ENCODE measurements at regions not wholly inside any gene's neighbourhood (a gene's known extent, or its start where the extent isn't known, plus 50 kb on each side); places are given as distances from the start of the nearest gene placed in this dataset.

DNA sequence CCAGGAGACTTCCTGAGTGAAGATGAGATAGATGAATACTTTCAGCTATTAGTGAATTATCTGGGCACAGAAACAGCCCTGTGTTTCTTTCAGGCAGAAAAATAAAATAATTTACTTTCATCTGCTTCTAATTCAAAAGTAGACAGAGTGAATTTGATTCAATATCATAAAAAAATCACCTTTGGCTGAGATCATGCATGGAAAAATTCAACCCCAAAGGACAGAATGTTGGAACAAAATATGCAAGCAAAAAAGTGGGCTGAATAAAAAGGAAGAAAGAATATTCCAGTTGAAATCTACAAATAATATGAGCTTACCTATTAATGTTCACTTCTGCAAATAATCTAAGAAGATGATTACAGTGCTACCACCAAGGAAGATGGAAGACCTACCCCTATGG is 546.9 kb downstream of the TFAP2B start:
- DNase-seq (ENCODE audit: extremely low read depth, low read depth, low spot score): no peak

DNA sequence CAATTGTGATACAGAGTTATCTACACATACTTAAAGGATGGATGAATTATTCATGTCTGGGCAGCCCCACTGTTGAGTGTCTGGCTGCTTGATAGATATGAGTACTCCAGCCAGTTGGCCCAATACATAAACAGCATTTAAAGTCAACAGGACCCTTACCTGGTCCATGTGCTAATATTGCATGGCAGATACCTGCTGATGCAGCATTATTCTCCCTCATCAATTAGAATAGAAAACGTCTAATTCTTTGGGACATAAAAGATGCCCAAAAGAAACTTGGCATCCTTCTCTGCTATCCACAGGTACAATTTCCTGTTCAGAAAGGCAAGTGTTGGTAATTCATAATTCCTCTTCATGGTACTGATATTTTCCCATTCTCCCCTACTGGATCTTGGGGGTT is 550.8 kb downstream of the TFAP2B start:
- no peak for DNase-seq (ENCODE audit: extremely low read depth, low read depth, low spot score)

- DNase-seq (ENCODE audit: extremely low read depth, low read depth, low spot score): no peak
Measured at GRCh38 chr6:51382847-51383246, 564.2 kb downstream of the TFAP2B start.

- DNase-seq (ENCODE audit: extremely low read depth, low read depth, low spot score): no peak
Measured at GRCh38 chr6:51384736-51385135, 566.1 kb downstream of the TFAP2B start.

DNA sequence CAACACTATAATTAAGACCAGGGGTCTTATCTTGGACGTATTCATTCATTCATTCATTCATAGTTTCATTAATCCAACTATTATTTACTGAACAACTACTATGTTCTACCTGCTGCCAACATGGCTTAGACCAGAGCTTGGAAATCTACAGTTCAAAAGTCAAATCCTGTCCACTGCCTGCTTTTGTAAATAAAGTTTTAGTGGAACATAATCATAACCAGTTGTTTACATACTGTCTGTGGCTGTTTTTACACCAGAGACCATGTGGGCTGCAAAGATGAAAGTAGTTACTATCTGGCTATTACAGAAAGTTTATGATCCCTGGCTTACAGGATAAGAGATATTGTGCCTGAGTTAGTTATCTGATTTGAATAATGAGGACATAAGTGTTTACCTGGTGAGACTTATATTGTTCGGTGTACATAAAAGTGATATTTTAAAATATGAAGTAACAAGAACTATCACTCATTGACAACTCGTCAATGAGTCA is 567.7 kb downstream of the TFAP2B start:
- no peak for DNase-seq (ENCODE audit: extremely low read depth, low read depth, low spot score)

DNA sequence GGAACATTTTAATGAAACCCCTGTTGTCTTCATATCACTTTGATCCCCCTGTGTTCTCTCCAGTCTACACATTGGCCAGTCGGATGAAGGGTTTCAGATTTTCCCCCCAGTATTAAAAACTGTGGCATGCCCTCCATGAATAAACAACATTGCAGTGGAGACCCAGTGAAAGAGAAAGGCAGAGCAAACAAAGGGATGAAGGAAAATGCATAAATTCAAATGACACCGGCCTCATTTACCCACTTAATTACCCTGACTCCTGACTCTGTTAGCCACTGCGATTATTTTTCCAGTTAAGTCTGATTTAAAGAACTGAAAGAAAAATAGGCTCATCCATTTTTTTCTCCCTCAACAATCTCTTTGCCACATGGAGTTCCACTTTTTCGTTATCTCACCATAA is 569.2 kb downstream of the TFAP2B start:
- DNase-seq (ENCODE audit: extremely low read depth, low read depth, low spot score): no peak

- DNase-seq (ENCODE audit: extremely low read depth, low read depth, low spot score): no peak
Measured at GRCh38 chr6:51394061-51394460, 575.4 kb downstream of the TFAP2B start.

GRCh38 chr6:51396583-51396982 is 577.9 kb downstream of the TFAP2B start:
- DNase-seq (ENCODE audit: extremely low read depth, low read depth, low spot score): no peak

DNA sequence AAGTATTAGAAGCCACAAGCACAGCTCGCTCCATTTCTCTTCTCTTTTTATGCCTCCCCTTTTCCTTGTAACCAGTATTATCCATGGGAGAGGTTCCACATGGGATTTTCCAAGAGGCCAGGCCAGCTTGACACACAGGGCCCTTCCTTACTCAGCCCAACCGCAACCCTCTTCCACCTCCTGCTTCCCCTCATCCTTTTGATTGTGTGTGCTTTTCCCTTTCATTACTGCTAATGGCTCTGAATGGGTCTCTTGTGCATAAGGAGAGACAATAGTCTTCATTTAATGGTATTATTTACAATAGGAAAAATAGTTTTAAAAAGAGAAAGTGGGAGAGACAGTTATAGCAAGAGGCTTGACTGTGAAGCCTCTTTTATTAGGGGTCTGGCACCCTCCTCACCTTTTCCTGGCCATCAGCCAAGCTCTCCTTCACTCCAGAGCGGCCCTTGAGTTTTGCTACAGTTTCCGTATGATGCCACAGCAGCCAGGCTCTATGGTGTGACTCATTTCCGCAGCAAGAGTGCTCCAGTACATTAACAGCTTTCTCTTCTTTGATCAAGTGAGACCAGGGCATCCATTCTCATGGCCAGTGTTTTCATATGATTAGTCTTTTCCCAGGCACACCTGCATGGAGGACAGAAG is 579.5 kb downstream of the TFAP2B start:
- DNase-seq (ENCODE audit: extremely low read depth, low read depth, low spot score): no peak

DNA sequence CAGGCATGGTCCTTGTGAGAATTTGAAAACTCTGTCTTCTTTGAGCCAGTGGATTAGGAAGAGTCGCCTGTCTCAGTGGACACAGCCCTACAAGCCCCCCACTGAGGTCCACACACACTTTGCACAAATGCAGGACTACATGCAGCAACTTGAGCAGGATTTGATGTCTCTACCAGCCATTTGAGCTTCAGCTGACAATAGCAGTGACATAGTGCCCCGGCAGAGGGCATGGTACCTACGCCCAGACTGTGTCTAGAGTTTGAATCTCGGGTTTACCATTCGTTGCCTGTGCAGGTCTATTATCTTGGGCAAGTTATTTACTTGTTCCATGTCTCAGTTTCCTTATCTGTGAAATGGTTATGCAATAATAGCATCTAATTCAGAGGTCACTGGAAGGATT is 580.1 kb downstream of the TFAP2B start:
- no peak for DNase-seq (ENCODE audit: extremely low read depth, low read depth, low spot score)

GRCh38 chr6:51410453-51410852 is 591.8 kb downstream of the TFAP2B start:
- no peak for DNase-seq (ENCODE audit: extremely low read depth, low read depth, low spot score)

- DNase-seq (ENCODE audit: extremely low read depth, low read depth, low spot score): no peak
Measured at GRCh38 chr6:51411496-51412125, 592.9 kb downstream of the TFAP2B start.

- DNase-seq (ENCODE audit: extremely low read depth, low read depth, low spot score): no peak
Measured at GRCh38 chr6:51414361-51414760, 595.7 kb downstream of the TFAP2B start.

- DNase-seq (ENCODE audit: extremely low read depth, low read depth, low spot score): no peak
Measured at GRCh38 chr6:51415501-51415900, 596.8 kb downstream of the TFAP2B start.

DNA sequence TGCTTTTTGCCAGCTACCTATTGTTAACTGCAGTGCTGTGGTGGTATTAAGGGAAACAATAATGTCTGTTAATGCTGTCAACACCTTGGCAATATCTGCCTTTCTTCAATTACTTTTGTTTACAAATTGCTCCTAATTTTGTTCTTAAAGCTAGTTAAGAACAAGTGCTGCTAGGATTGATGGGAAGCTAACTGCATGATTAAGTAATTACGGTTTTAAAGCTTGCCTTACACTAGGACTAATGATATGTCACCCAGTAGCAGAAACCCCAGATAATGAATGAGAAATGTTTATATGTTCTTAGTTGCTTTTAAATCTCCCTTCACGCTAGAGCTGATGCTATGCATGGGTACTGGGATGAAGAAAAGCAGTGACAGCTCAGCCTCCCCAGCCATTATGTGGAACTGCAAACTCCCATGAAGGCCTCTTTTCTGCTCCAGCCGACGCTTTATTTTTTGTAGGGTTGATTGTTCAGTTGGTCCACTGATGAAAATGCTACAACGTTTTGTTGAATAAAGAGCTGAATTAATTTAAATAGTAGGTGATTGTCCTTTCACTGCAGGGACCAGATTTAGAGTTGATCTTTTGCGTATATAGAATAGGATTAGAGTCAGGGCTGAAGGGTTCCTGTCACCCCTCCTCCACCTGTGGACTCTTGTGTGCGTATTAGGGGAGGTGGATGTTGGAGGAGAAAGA is 610.5 kb downstream of the TFAP2B start:
- no peak for DNase-seq (ENCODE audit: extremely low read depth, low read depth, low spot score)

- no peak for DNase-seq (ENCODE audit: extremely low read depth, low read depth, low spot score)
Measured at GRCh38 chr6:51430589-51430988, 611.9 kb downstream of the TFAP2B start.

DNA sequence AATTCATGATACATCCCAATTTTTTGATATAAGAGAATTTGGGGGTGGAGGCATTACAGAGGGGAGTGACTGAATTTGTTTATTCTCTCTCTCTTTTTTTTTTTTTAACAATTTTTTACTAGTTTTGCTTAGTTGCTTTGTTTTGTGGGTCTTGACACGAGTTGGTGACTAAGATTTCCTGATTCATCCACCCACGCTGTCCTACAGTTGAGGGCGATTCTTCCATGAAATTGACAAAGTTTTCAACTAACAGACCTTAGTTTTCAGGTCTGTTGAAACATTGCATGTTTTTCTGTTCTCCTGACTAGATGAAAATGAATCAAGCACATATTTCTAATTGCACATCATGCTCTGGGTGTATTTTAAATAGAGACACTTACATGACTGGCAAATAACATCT is 613.8 kb downstream of the TFAP2B start:
- no peak for DNase-seq (ENCODE audit: extremely low read depth, low read depth, low spot score)

DNA sequence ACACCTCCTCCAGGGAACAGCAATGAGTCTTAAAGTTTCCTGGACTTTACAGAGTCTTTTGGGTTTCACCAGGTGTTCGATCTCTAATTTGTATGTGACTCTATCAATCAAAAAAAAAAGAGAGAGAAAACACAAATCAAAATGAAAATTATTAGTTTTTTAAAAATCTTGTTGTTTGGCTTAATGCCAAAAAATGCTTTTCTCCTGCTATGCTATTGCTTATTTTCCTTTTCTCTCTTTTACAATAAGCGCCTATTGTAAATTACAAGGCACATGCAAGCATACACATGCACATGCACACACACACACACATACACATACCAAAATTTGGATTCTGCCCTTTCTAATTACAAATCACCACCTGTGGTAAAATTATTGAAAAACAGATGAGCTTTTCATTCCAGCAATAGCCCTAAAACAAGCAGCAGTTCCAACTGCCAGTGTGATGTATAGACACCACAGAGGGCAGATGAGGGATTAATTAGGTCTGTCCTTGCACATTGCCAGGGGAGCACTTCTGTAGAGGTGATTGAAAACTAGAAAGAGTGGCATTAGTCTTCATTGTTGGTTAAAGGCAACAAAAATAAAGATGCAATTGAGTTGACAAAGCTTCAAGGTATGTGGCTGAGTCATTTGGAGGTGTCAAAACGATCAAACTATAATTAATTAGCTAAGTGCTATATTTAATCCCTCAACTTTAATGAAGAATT is 631.7 kb downstream of the TFAP2B start:
- no peak for DNase-seq (ENCODE audit: extremely low read depth, low read depth, low spot score)

DNA sequence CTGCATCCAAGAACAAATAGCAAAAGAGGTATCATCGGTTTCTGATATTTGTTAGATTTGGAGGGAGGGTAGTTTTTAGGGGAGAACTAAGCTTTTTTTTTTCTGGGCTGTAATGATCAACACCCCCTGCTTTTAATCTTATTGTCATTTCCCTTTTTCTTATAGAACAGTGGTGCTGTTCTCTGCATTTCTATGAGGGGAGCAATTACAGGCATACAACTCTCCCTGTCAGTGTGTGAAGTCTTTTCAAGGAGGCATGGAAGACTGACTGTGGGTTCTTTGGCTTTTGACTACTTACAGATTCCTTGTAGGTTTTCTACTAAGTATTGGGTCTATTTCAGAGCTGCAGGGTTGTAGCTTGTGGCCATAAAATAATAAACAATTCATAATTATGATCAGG is 632.3 kb downstream of the TFAP2B start:
- DNase-seq (ENCODE audit: extremely low read depth, low read depth, low spot score): no peak

DNA sequence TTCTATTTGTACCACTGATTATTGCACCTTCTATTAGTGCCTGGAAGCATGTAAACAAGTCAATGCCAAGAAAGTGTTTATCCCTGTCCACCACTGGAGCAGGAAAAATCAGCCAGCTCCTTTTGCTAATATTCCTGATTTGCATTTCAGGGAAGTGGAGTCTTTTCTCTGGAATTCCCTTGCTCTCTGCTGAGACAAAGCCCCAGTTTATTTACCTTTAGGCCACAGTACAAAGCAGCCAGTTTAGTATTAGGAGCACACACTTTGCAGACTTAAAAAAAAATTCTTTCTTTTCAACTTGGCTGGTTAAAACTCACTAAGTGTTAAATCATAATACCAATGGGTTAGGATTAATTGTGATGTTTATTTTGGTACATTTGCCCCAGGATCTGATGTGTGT is 631.1 kb downstream of the PKHD1 start:
- no peak for DNase-seq (ENCODE audit: extremely low read depth, low read depth, low spot score)

GRCh38 chr6:51459958-51460357 is 627.5 kb downstream of the PKHD1 start:
- DNase-seq (ENCODE audit: extremely low read depth, low read depth, low spot score): no peak
